GM21529 (cell line): ENCODE measurements at regions not wholly inside any gene's neighbourhood (a gene's known extent, or its start where the extent isn't known, plus 50 kb on each side); places are given as distances from the start of the nearest gene placed in this dataset.
"Not testable (repeated sequence)": the region's sequence is repeated elsewhere in the genome, so short reads cannot be mapped to it uniquely, and the experiment has no call there.

ENCODE experiments used
- ATAC-seq: cut with Tn5 transposase; IDR thresholded peaks from one replicate; pipeline ENCODE4 v1.9.1; 2021; ENCODE audit not compliant: unreplicated experiment

GRCh38 chr1:116185161-116185701, 74.0 kb downstream of the MAB21L3 start:
- no peak for ATAC-seq

- ATAC-seq, result no peak
These were observed 78.3 kb downstream of the MAB21L3 start for GRCh38 chr1:116189481-116189880.

GRCh38 chr1:116191294-116191693, 80.1 kb downstream of the MAB21L3 start:
- no peak for ATAC-seq

- no peak for ATAC-seq
These were observed 82.6 kb downstream of the MAB21L3 start for GRCh38 chr1:116193768-116194167.

- ATAC-seq, result no peak
These were observed 83.4 kb downstream of the MAB21L3 start for GRCh38 chr1:116194568-116194967.

- ATAC-seq, result no peak
These were observed 84.1 kb downstream of the MAB21L3 start for GRCh38 chr1:116195077-116195868.

- not testable (repeated sequence) for ATAC-seq
These were observed 89.1 kb downstream of the MAB21L3 start for GRCh38 chr1:116200343-116200742.

GRCh38 chr1:116201911-116202310, 90.7 kb downstream of the MAB21L3 start:
- no peak for ATAC-seq

GRCh38 chr1:116203181-116203723, 92.1 kb downstream of the MAB21L3 start:
- ATAC-seq, result no peak

- no peak for ATAC-seq
These were observed 92.7 kb downstream of the MAB21L3 start for GRCh38 chr1:116203920-116204319.

GRCh38 chr1:116205941-116206679, 94.9 kb downstream of the MAB21L3 start:
- no peak for ATAC-seq

GRCh38 chr1:116207126-116207735, 96.0 kb downstream of the MAB21L3 start:
- no peak for ATAC-seq

GRCh38 chr1:116208136-116208535, 96.9 kb downstream of the MAB21L3 start:
- no peak for ATAC-seq

GRCh38 chr1:116211294-116211693, 100.1 kb downstream of the MAB21L3 start:
- no peak for ATAC-seq

- ATAC-seq, result no peak
These were observed 107.7 kb downstream of the MAB21L3 start for GRCh38 chr1:116218922-116219321.

- ATAC-seq, result no peak
These were observed 108.6 kb downstream of the MAB21L3 start for GRCh38 chr1:116219651-116220434.

- no peak for ATAC-seq
These were observed 112.9 kb downstream of the MAB21L3 start for GRCh38 chr1:116224111-116224510.

- ATAC-seq, result no peak
These were observed 113.4 kb downstream of the MAB21L3 start for GRCh38 chr1:116224561-116224960.

GRCh38 chr1:116226017-116226416, 114.8 kb downstream of the MAB21L3 start:
- no peak for ATAC-seq

GRCh38 chr1:116228511-116228910, 117.3 kb downstream of the MAB21L3 start:
- no peak for ATAC-seq

GRCh38 chr1:116230712-116231111, 119.5 kb downstream of the MAB21L3 start:
- ATAC-seq, result no peak
